Bronchial epithelial cell (primary cell): ENCODE measurements at regions not wholly inside any gene's neighbourhood (a gene's known extent, or its start where the extent isn't known, plus 50 kb on each side); places are given as distances from the start of the nearest gene placed in this dataset.

Experiments
- DNase-seq: peaks from one replicate; pipeline ENCODE4 v3.0.0-alpha.2; 2010; ENCODE audit warnings: low read depth
- FAIRE-seq: peaks from 2 replicates; lab custom pipeline; 2011; peaks lifted over from hg19 to GRCh38; lab: Jason Lieb, UNC
- H3K27me3 ChIP-seq: 2 replicates; pipeline ENCODE4 v1.5.1; 2011; ENCODE audit warnings: low read length; ENCODE audit not compliant: control insufficient read depth, insufficient read depth
- H3K36me3 ChIP-seq: 2 replicates; pipeline ENCODE4 v1.5.1; 2011; ENCODE audit warnings: low read length; ENCODE audit not compliant: control insufficient read depth, insufficient read depth
- H3K4me3 ChIP-seq: 2 replicates; pipeline ENCODE4 v1.5.1; 2011; ENCODE audit warnings: mild to moderate bottlenecking, low read depth, low read length, control low read depth
- TF ChIP-seq, protein P1 (sequence below): IDR thresholded peaks from 2 replicates; pipeline ENCODE4 v1.5.1; 2011; ENCODE audit warnings: mild to moderate bottlenecking, moderate library complexity, low read length, control low read depth, inconsistent platforms; ENCODE audit not compliant: insufficient read depth, severe bottlenecking

DNA sequence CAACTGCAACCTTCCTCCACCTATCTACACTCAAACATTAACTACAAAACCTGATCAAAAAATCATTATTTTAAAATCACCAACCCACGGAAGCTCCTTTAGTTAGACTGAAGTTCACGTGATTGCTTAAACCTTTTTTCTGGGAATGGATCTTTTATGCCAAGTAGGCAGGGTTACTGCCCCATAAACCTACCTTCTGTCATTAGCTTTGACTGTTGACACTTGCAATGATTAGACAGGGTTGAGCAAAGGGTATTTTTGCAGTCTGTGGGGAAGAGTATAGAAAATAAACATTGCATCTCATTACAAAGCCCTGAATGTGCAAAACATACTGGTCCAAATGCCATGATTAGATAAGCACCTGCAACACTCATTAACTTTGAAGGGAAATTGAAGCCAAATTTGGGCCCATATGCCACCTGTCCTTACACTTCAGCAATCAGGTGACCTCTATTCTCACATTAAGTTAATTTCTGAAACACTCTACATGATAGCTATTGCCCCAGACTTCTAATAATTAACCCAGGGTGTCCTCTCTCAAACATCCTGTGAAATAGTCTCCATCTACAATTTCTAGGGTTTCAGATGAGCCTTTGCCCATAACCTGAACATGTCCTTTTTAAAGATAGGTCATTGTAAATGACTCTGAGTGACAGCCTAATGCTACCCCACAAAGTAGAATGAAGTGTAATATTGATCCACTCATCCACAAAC lies 156.0 kb upstream of the PLEKHG7 start:
- TF ChIP-seq, protein P1, sequence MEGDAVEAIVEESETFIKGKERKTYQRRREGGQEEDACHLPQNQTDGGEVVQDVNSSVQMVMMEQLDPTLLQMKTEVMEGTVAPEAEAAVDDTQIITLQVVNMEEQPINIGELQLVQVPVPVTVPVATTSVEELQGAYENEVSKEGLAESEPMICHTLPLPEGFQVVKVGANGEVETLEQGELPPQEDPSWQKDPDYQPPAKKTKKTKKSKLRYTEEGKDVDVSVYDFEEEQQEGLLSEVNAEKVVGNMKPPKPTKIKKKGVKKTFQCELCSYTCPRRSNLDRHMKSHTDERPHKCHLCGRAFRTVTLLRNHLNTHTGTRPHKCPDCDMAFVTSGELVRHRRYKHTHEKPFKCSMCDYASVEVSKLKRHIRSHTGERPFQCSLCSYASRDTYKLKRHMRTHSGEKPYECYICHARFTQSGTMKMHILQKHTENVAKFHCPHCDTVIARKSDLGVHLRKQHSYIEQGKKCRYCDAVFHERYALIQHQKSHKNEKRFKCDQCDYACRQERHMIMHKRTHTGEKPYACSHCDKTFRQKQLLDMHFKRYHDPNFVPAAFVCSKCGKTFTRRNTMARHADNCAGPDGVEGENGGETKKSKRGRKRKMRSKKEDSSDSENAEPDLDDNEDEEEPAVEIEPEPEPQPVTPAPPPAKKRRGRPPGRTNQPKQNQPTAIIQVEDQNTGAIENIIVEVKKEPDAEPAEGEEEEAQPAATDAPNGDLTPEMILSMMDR: no peak
- DNase-seq: no peak
- FAIRE-seq: no peak
- no peaks in the 10 kb centered on the region for H3K36me3 ChIP-seq
- no peaks in the 10 kb centered on the region for H3K27me3 ChIP-seq
- no peak overlapping the region for H3K4me3 ChIP-seq

DNA sequence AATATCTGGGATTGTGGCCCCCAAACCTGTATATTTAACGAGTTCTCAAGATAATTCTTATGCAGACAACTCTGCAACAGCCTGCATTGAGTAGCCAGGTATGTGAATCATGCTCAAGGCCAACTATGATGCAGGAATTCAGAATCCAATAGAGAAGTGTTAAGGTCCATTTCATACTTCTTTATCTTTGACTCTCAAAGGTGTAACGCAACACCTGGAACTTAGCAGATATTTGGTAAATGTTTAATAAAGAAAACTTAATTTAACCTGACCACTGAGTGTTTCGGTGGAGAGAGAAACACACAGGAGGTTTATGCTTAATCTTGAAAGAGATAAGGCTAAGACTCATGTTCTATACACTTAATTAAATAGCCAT lies 156.5 kb upstream of the PLEKHG7 start:
- Histone ChIP-seq H3K27me3 (no peaks in the 10 kb centered on the region), H3K4me3 (no peak overlapping the region), H3K36me3 (no peaks in the 10 kb centered on the region)
- no peak for FAIRE-seq
- TF ChIP-seq, protein P1: no peak
- no peak for DNase-seq

DNA sequence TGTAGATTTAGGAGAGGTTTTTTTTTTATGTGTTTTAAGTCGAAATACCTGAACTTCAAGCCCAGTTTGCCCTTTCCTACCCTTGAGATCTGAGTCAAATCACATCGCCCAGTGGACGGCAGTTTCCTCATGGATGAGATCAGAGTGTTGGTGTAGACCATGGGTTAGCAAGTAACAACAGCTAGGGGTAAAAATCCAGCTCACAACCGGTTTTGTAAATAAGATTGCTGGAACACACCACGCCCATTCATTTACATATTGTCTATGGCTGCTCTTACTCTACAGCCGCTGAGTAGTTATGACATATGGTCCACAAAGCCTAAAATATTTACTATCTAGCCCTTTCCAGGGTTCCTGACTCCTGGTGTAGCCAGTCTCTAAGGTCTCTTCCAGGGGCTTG lies 158.5 kb upstream of the PLEKHG7 start:
- H3K4me3 ChIP-seq: no peak overlapping the region
- H3K36me3 ChIP-seq: no peaks in the 10 kb centered on the region
- DNase-seq: peak; percentile 59
- TF ChIP-seq, protein P1: no peak
- no peak for FAIRE-seq
- H3K27me3 ChIP-seq: no peaks in the 10 kb centered on the region

DNA sequence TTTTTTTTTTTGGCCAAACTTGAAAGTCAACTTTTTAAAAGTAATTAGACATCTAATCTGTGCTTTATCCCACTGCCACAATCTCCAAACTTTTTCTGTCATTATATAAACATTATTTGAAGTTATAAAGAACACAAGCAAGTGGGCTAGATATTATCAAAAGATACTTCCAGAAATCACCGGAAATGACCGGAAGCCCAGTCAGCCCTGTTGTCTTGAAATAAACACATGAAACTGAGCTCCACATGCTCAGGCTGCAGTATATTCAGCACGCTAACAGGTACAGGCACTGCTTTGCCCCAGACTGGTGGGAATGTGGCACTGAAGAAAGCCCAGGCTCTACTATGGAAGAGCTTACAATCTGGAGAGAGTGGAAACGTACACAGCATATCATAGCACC lies 158.9 kb upstream of the PLEKHG7 start:
- H3K27me3 ChIP-seq: no peaks in the 10 kb centered on the region
- TF ChIP-seq, protein P1: no peak
- DNase-seq (peak; percentile 28), FAIRE-seq (no peak)
- H3K36me3 ChIP-seq: no peaks in the 10 kb centered on the region
- H3K4me3 ChIP-seq: no peak overlapping the region

DNA sequence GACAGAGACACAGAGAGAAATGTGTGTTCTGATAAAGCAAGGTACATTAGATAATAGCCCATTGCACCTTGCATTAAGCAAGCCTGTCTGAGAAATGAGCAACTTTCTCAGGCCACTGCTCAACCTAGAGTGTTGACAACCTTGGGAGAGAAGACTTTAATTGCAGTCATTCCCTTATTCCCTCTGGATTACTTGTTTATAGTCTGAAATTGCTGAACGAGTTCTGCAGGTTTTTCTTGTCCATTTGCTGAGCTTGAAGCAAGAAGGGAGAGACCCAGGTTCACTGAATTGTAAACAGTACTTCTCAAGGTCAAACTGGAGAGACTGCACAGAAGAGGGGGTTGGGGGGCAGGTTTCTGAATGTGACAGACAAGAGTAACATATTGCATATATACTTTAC lies 159.4 kb upstream of the PLEKHG7 start:
- Histone ChIP-seq H3K4me3 (no peak overlapping the region), H3K27me3 (no peaks in the 10 kb centered on the region), H3K36me3 (no peaks in the 10 kb centered on the region)
- FAIRE-seq (no peak), DNase-seq (peak; percentile 76)
- TF ChIP-seq, protein P1: no peak

DNA sequence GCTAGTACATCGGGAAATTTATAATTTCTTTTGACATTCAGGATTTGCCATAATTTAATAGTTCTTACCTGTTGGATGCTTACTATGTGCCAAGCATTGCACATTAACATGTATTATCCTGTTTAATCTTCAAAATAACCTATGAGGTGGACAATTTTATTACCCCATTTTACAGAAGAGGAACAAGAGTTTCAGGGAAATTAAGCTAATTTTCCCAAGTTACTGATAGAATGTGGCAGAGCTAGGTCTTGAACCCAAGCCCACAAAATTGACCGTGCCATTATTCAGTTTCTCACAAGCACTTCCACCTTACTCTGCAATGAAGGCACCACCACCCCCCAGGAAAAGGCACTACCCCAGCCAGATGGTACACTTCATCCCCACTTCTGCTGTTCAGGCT lies 161.1 kb upstream of the PLEKHG7 start:
- Histone ChIP-seq H3K27me3 (no peaks in the 10 kb centered on the region), H3K4me3 (no peak overlapping the region), H3K36me3 (no peaks in the 10 kb centered on the region)
- DNase-seq: no peak
- no peak for FAIRE-seq
- TF ChIP-seq, protein P1: no peak
